ENCODE measurements at regions not wholly inside any gene's neighbourhood (a gene's known extent, or its start where the extent isn't known, plus 50 kb on each side); places are given as distances from the start of the nearest gene placed in this dataset.

DNA sequence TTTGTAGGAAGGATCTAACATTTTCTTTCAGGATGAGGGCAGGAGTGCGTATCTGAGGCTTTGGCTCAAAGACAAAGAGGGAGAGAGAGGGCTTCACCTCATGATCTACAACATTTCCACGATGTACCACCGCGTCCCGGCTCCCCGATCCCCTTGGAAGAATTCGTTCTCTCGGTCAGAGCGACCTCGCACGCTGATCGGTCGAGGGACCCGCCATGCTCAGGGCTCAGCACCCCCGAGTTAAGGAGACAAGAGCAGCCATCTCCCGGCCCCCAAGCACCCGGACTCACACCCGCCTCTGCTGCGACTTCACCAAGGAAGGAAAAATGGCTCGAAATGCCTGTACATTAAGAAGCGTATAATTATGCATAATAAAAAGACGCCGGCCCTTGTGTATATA lies 89.5 kb upstream of the RPL38 start:
- Histone ChIP-seq H2AFZ (ENCODE audit: low read depth, low read length, poor library complexity, severe bottlenecking) (no peak overlapping the region), H3K36me3 (ENCODE audit: control insufficient read depth in 1 of 2, insufficient read depth in 2 of 2, low read length in 2 of 2) (no peaks in the 10 kb centered on the region), H4K20me1 (ENCODE audit: insufficient read depth) (no peaks in the 10 kb centered on the region), H3K27me3 (ENCODE audit: insufficient read depth, low read length) (peaks cover 22% of the 10 kb centered on the region; the same call in 1 of the 2 replicates), H3K9ac (ENCODE audit: low read length) (no peak overlapping the region), H3K9me3 (ENCODE audit: control insufficient read depth in 1 of 2, insufficient read depth in 1 of 2, low read depth in 1 of 2, low read length in 2 of 2) (no peaks in the 10 kb centered on the region), H3K4me3 (replicated peaks in 1 of 2; ENCODE audit: low read depth in 1 of 2, low read length in 2 of 2) (no peak overlapping the region), H3K4me2 (ENCODE audit: low read length) (no peak overlapping the region), H3K9me2 (ENCODE audit: insufficient read depth) (no peaks in the 10 kb centered on the region), H3K4me1 (ENCODE audit: control insufficient read depth in 1 of 2, insufficient read depth in 2 of 2, low read length in 2 of 2) (peaks cover 5 to 10% of the 10 kb centered on the region in 2 experiments; a peak in 3 of 4 replicates), H3K27ac (ENCODE audit: low read depth, low read length) (no peak overlapping the region), H3K79me2 (ENCODE audit: insufficient read depth, low read length) (no peaks in the 10 kb centered on the region)
- POLR2A ChIA-PET, result no interaction called here
- TF ChIP-seq ZFX (IDR thresholded peaks at IDR 0.05) (no peak), TCF7L2 (IDR thresholded peaks at IDR 0.05; ENCODE audit: borderline replicate concordance, extremely low read depth, insufficient read depth, insufficient read length) (no peak), POLR2A (IDR thresholded peaks at IDR 0.05; ENCODE audit: borderline replicate concordance, extremely low read depth, insufficient read depth, insufficient read length) (no peak)
- CTCF ChIA-PET, result interaction anchor here (1.6 kb wide), 1 partner anchor 24 kb away, joined by 4 read pairs; no protein-coding TSS in a partner anchor
- no TSS peak for BruUV-seq (replicated peaks)
- ATAC-seq, result no peak
- RAD21 ChIA-PET (ENCODE audit: low non-redundant PET in 1 of 2, low total read pairs in 2 of 2, uncharacterized antibody in 2 of 2, unreplicated experiment in 2 of 2), result no interaction called here
- intact Hi-C loops (cut with micrococcal nuclease), result no loop called here
- no peak for DNase-seq (ENCODE audit: low read depth, low spot score)

DNA sequence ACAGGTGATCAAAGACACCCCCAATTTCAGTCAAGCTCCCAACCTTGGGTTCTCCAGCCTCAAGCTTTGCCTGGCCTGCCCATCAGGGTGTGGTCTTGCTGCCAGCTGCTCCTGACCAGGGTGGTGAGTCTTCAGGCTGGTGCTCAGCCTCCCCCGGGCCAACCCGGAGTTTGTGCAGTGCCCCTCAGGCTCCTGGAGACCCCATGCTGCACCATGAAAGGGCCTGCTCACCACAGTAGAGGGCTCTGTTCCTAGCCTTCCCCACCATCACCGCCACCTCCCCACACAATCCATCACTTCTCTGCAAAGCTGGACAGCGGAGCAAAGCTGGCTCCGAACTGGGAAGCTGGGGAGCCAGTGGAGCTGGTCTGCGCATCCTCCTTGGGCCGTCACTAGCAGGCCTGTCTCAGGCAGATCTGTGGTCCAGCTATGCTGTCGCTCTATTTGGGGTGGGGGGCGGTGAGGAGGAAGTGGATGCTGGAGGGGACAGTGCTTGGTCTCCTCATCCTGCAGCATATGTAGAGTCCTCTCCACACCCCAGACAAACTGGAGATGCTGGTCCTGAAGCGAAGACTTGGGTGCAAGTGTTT lies 88.5 kb upstream of the RPL38 start:
- Histone ChIP-seq H2AFZ (ENCODE audit: low read depth, low read length, poor library complexity, severe bottlenecking) (no peak overlapping the region), H3K4me3 (replicated peaks in 1 of 2; ENCODE audit: low read depth in 1 of 2, low read length in 2 of 2) (no peak overlapping the region), H3K27ac (ENCODE audit: low read depth, low read length) (no peak overlapping the region), H3K9me2 (ENCODE audit: insufficient read depth) (no peaks in the 10 kb centered on the region), H3K9me3 (ENCODE audit: control insufficient read depth in 1 of 2, insufficient read depth in 1 of 2, low read depth in 1 of 2, low read length in 2 of 2) (no peaks in the 10 kb centered on the region), H3K79me2 (ENCODE audit: insufficient read depth, low read length) (no peaks in the 10 kb centered on the region), H3K36me3 (ENCODE audit: control insufficient read depth in 1 of 2, insufficient read depth in 2 of 2, low read length in 2 of 2) (no peaks in the 10 kb centered on the region), H3K27me3 (ENCODE audit: insufficient read depth, low read length) (0 out of 2 replicates have a peak, but pooled peaks cover 15% of the 10 kb centered on the region), H3K4me1 (ENCODE audit: control insufficient read depth in 1 of 2, insufficient read depth in 2 of 2, low read length in 2 of 2) (peaks cover 5 to 10% of the 10 kb centered on the region in 2 experiments; a peak in 3 of 4 replicates), H4K20me1 (ENCODE audit: insufficient read depth) (no peaks in the 10 kb centered on the region), H3K9ac (ENCODE audit: low read length) (no peak overlapping the region), H3K4me2 (ENCODE audit: low read length) (no peak overlapping the region)
- intact Hi-C loops (cut with micrococcal nuclease), result no loop called here
- ChIA-PET RAD21 (ENCODE audit: low non-redundant PET in 1 of 2, low total read pairs in 2 of 2, uncharacterized antibody in 2 of 2, unreplicated experiment in 2 of 2) (no interaction called here), POLR2A (no interaction called here), CTCF (interaction anchor here (1.6 kb wide), 1 partner anchor 25 kb away, joined by 4 read pairs; no protein-coding TSS in a partner anchor)
- no peak for DNase-seq (ENCODE audit: low read depth, low spot score)
- no peak for ATAC-seq
- BruUV-seq (replicated peaks), result no TSS peak
- TF ChIP-seq ELF1 (IDR thresholded peaks at IDR 0.05; ENCODE audit: borderline replicate concordance, low read depth), result no peak
- TF ChIP-seq EZH2 (IDR thresholded peaks at IDR 0.05), result no peak
- no peak for TF ChIP-seq CBX3 (IDR thresholded peaks at IDR 0.05; ENCODE audit: low read depth)
- TF ChIP-seq ZFX (IDR thresholded peaks at IDR 0.05), result no peak
- TF ChIP-seq, protein P1, sequence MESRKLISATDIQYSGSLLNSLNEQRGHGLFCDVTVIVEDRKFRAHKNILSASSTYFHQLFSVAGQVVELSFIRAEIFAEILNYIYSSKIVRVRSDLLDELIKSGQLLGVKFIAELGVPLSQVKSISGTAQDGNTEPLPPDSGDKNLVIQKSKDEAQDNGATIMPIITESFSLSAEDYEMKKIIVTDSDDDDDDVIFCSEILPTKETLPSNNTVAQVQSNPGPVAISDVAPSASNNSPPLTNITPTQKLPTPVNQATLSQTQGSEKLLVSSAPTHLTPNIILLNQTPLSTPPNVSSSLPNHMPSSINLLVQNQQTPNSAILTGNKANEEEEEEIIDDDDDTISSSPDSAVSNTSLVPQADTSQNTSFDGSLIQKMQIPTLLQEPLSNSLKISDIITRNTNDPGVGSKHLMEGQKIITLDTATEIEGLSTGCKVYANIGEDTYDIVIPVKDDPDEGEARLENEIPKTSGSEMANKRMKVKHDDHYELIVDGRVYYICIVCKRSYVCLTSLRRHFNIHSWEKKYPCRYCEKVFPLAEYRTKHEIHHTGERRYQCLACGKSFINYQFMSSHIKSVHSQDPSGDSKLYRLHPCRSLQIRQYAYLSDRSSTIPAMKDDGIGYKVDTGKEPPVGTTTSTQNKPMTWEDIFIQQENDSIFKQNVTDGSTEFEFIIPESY (IDR thresholded peaks at IDR 0.05; ENCODE audit: extremely low read depth, insufficient replicate concordance, low read length), result no peak
- TF ChIP-seq ZNF274 (IDR thresholded peaks at IDR 0.05; ENCODE audit: low read depth, low read length), result no peak
- TF ChIP-seq, protein P2, sequence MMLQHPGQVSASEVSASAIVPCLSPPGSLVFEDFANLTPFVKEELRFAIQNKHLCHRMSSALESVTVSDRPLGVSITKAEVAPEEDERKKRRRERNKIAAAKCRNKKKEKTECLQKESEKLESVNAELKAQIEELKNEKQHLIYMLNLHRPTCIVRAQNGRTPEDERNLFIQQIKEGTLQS (IDR thresholded peaks at IDR 0.05), result no peak
- TF ChIP-seq JUND (IDR thresholded peaks at IDR 0.05), result no peak
- no peak for TF ChIP-seq POLR2AphosphoS5 (IDR thresholded peaks at IDR 0.05; ENCODE audit: low read depth, low read length)
- TF ChIP-seq SP1 (IDR thresholded peaks at IDR 0.05; ENCODE audit: low read depth), result no peak
- TF ChIP-seq, protein P3, sequence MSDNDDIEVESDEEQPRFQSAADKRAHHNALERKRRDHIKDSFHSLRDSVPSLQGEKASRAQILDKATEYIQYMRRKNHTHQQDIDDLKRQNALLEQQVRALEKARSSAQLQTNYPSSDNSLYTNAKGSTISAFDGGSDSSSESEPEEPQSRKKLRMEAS (IDR thresholded peaks at IDR 0.05), result no peak
- TF ChIP-seq, protein P4, sequence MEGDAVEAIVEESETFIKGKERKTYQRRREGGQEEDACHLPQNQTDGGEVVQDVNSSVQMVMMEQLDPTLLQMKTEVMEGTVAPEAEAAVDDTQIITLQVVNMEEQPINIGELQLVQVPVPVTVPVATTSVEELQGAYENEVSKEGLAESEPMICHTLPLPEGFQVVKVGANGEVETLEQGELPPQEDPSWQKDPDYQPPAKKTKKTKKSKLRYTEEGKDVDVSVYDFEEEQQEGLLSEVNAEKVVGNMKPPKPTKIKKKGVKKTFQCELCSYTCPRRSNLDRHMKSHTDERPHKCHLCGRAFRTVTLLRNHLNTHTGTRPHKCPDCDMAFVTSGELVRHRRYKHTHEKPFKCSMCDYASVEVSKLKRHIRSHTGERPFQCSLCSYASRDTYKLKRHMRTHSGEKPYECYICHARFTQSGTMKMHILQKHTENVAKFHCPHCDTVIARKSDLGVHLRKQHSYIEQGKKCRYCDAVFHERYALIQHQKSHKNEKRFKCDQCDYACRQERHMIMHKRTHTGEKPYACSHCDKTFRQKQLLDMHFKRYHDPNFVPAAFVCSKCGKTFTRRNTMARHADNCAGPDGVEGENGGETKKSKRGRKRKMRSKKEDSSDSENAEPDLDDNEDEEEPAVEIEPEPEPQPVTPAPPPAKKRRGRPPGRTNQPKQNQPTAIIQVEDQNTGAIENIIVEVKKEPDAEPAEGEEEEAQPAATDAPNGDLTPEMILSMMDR (IDR thresholded peaks at IDR 0.05 in 2 of 3, conservative IDR thresholded peaks at IDR 0.05 in 1 of 3; ENCODE audit: borderline replicate concordance in 1 of 3, insufficient read depth in 1 of 3, low read depth in 2 of 3, low read length in 2 of 3), result no peak

All from HCT116 (cell line).